Heart left ventricle (tissue), 16 donors: ENCODE measurements at regions not wholly inside any gene's neighbourhood (a gene's known extent, or its start where the extent isn't known, plus 50 kb on each side); places are given as distances from the start of the nearest gene placed in this dataset.
"Not testable (repeated sequence)": the region's sequence is repeated elsewhere in the genome, so short reads cannot be mapped to it uniquely, and the experiment has no call there.

Experiments
- ATAC-seq, 4 donors: fragments of 200-7000 bp; cut with Tn5 transposase; one replicate each; pipeline ENCODE4 v1.9.1; 2020 to 2022; ENCODE audit warnings: moderate library complexity in 4 of 4, mild to moderate bottlenecking in 3 of 4, moderate number of reproducible peaks in 1 of 4
- DNase-seq, 5 donors: peaks; one replicate each; pipeline ENCODE4 v3.0.0-alpha.2; 2020
- H3K27ac ChIP-seq, 12 donors: fragments of 200-600 bp; sonication (generic) in 4 of 12; one replicate each; pipeline versions ENCODE4 v1.5.0 to v1.8.0; 2016 to 2022; ENCODE audit warnings: mild to moderate bottlenecking in 2 of 12
- H3K27me3 ChIP-seq, 9 donors: fragments of 200-600 bp; sonication (generic) in 2 of 9; one replicate each; pipeline versions ENCODE4 v1.5.1 to v1.8.0; 2016 to 2022; ENCODE audit warnings: mild to moderate bottlenecking in 3 of 9
- H3K36me3 ChIP-seq, 9 donors: fragments of 200-600 bp; sonication (generic) in 2 of 9; one replicate each; pipeline versions ENCODE4 v1.5.0 to v1.8.0; 2018 to 2022; ENCODE audit warnings: mild to moderate bottlenecking in 2 of 9
- H3K4me1 ChIP-seq, 12 donors: fragments of 200-600 bp; sonication (generic) in 4 of 12; one replicate each; pipeline versions ENCODE4 v1.5.0 to v1.8.0; 2016 to 2022; ENCODE audit warnings: mild to moderate bottlenecking in 3 of 12
- H3K4me3 ChIP-seq, 12 donors: fragments of 200-600 bp; sonication (generic) in 4 of 12; one replicate each; pipeline versions ENCODE4 v1.5.0 to v1.8.0; 2017 to 2022; ENCODE audit warnings: mild to moderate bottlenecking in 9 of 12, moderate library complexity in 4 of 12
- H3K9me3 ChIP-seq, 12 donors: fragments of 200-600 bp; sonication (generic) in 4 of 12; one replicate each; pipeline versions ENCODE4 v1.5.0 to v1.8.0; 2016 to 2022; ENCODE audit warnings: mild to moderate bottlenecking in 1 of 12
- CTCF ChIP-seq, 12 donors: fragments of 200-600 bp; sonication (generic) in 4 of 12; IDR thresholded peaks; one replicate each; pipeline versions ENCODE4 v1.5.0 to v1.8.0; 2018 to 2022; ENCODE audit warnings: antibody characterized with exemption in 12 of 12, mild to moderate bottlenecking in 5 of 12
- POLR2A ChIP-seq, 2 donors: fragments of 450-650 bp; IDR thresholded peaks; one replicate each; pipeline ENCODE4 v1.6.1; 2017; ENCODE audit warnings: antibody characterized with exemption in 2 of 2, mild to moderate bottlenecking in 2 of 2, moderate library complexity in 2 of 2
- WGBS, 4 donors: extraction: QIAGEN DNeasy Blood & Tissue Kit in 2 of 4; methylation state at CpG; one replicate each; pipeline versions ENCODE4 v1.1.5 to v1.1.7; 2013 to 2018; 5-methylcytosine and 5-hydroxymethylcytosine counted together
- intact Hi-C, 10 donors: fragments of 100-400 bp; cut with DNase I; formaldehyde crosslinking; loops; one replicate each; pipeline versions ENCODE4 v1.11.1 to v1.14.2; 2022
- donor health status: ischemic (EF 13 %, LVEDD 7.1; RV severe dilation, severe dysfunction).
- donor health status: healthy with polysubstance abuse.
- donor health status: DM: no; HTN: yes; CAD: no.
- donor health status: DM: no; HTN: no; CAD: no.
- donor health status: ischemic (EF 25% LVEDD 6.9; RV normal size, moderate dysfunction).
- donor health status: ischemic (EF 25% LVEDD 5.7; RV mildly dilated, moderate dysfunction).
- donor health status: healthy.
- donor health status: DM: yes; HTN: yes; CAD: no.
- donor health status: ischemic (EF 35%, LVEDD 5.7; RV mildly dilated, moderate dysfunction).
- donor health status: nonischemic (EF 11% LVEDD 7.7; RV severe dilation, severe dysfunction).
- donor health status: DM: yes; HTN: yes; CAD: no.
- donor health status: PGD.
- donor health status: ischemic (EF 29% LVEDD 5.4; RV normal size, mild dysfunction).
- donor health status: nonischemic (EF 23%, LVEDD 6.1; RV moderate dilation, normal function).

GRCh38 chr16:86257546-86257945 is 252.8 kb upstream of the FOXF1 start:
- DNase-seq (no peak), ATAC-seq (no peak)
- Histone ChIP-seq H3K27ac (no peak overlapping the region), H3K4me3 (no peak overlapping the region), H3K27me3 (peaks cover 0 to 34% (median 0%) of the 10 kb centered on the region in 9 donors), H3K4me1 (no peaks in the 10 kb centered on the region), H3K9me3 (peaks cover 0 to 18% (median 0%) of the 10 kb centered on the region in 12 donors), H3K36me3 (no peaks in the 10 kb centered on the region)
- TF ChIP-seq POLR2A (IDR thresholded peaks at IDR 0.05) = no peak
- TF ChIP-seq CTCF (IDR thresholded peaks at IDR 0.05) = no peak
- intact Hi-C loops = loop anchor here in 1 of 10 donors (10.0 kb wide), 1 partner anchor 267 kb away; no protein-coding TSS in a partner anchor
- 81 to 93% (median 83%) methylated on average over 5 of the region's 5 CpGs for WGBS, 4 donors

- H3K9me3 ChIP-seq = peaks cover 0 to 18% (median 0%) of the 10 kb centered on the region in 12 donors
- no peaks in the 10 kb centered on the region for H3K36me3 ChIP-seq
- H3K4me3 ChIP-seq = no peak overlapping the region
- TF ChIP-seq CTCF (IDR thresholded peaks at IDR 0.05) = no peak
- no peak for TF ChIP-seq POLR2A (IDR thresholded peaks at IDR 0.05)
- no peaks in the 10 kb centered on the region for H3K4me1 ChIP-seq
- peaks cover 0 to 34% (median 0%) of the 10 kb centered on the region in 9 donors for H3K27me3 ChIP-seq
- H3K27ac ChIP-seq = no peak overlapping the region
- DNase-seq (no peak), ATAC-seq (no peak)
- WGBS, 4 donors = 64 to 75% (median 71%) methylated on average over 3 of the region's 3 CpGs
- intact Hi-C loops = loop anchor here in 1 of 10 donors (10.0 kb wide), 1 partner anchor 266 kb away; no protein-coding TSS in a partner anchor
These were observed 251.6 kb upstream of the FOXF1 start for GRCh38 chr16:86258713-86259112.

- ATAC-seq (no peak), DNase-seq (no peak)
- Histone ChIP-seq H3K36me3 (no peaks in the 10 kb centered on the region), H3K27ac (no peak overlapping the region), H3K9me3 (peaks cover 0 to 16% (median 0%) of the 10 kb centered on the region in 12 donors), H3K4me3 (no peak overlapping the region), H3K4me1 (no peaks in the 10 kb centered on the region), H3K27me3 (peaks cover 0 to 34% (median 0%) of the 10 kb centered on the region in 9 donors)
- TF ChIP-seq CTCF (IDR thresholded peaks at IDR 0.05) (no peak), POLR2A (IDR thresholded peaks at IDR 0.05) (no peak)
- 54 to 67% (median 62%) methylated on average over 4 of the region's 4 CpGs for WGBS, 4 donors
- intact Hi-C loops = loop anchor here in 1 of 10 donors (10.0 kb wide), 1 partner anchor 265 kb away; no protein-coding TSS in a partner anchor
These were observed 250.8 kb upstream of the FOXF1 start for GRCh38 chr16:86259499-86259898.

- WGBS, 4 donors = 84 to 87% (median 85%) methylated on average over 2 of the region's 2 CpGs
These were observed 248.9 kb upstream of the FOXF1 start for GRCh38 chr16:86261379-86261778.

GRCh38 chr16:86267657-86268056 is 242.7 kb upstream of the FOXF1 start:
- intact Hi-C loops, ATAC-seq, H3K9me3 ChIP-seq: not testable (repeated sequence)

More at GRCh38 chr16:86261379-86261778, 248.9 kb upstream of the FOXF1 start:
- intact Hi-C loops = no loop called here
- H3K27ac ChIP-seq = no peak overlapping the region
- H3K4me1 ChIP-seq = no peaks in the 10 kb centered on the region
- no peaks in the 10 kb centered on the region for H3K36me3 ChIP-seq
- H3K9me3 ChIP-seq = peaks cover 0 to 3% (median 0%) of the 10 kb centered on the region in 12 donors
- no peak for TF ChIP-seq POLR2A (IDR thresholded peaks at IDR 0.05)
- no peak for TF ChIP-seq CTCF (IDR thresholded peaks at IDR 0.05)
- H3K4me3 ChIP-seq = no peak overlapping the region
- ATAC-seq (no peak), DNase-seq (no peak)
- peaks cover 0 to 29% (median 0%) of the 10 kb centered on the region in 9 donors for H3K27me3 ChIP-seq

More at GRCh38 chr16:86267657-86268056, 242.7 kb upstream of the FOXF1 start:
- not testable (repeated sequence) for H3K27ac ChIP-seq, DNase-seq, H3K4me3 ChIP-seq, H3K27me3 ChIP-seq, H3K4me1 ChIP-seq, H3K36me3 ChIP-seq
- WGBS, 4 donors = 87 to 97% (median 90%) methylated on average over 2 to 3 of the region's 3 CpGs
